ENCODE measurements at regions not wholly inside any gene's neighbourhood (a gene's known extent, or its start where the extent isn't known, plus 50 kb on each side); places are given as distances from the start of the nearest gene placed in this dataset.

GRCh38 chr10:44049301-44050015 lies 335.4 kb downstream of the CXCL12 start:
- DNase-seq, result no peak
- no peak overlapping the region for H3K4me3 ChIP-seq
- TF ChIP-seq CTCF (IDR thresholded peaks at IDR 0.05), result no peak
- TF ChIP-seq POLR2A (IDR thresholded peaks at IDR 0.05), result no peak
- intact Hi-C loops (cut with DNase I; ENCODE audit: low total_unique reads), result no loop called here
- no peaks in the 10 kb centered on the region for H3K9me3 ChIP-seq
- 88 to 89% methylated on average over 7 to 9 of the region's 9 CpGs for WGBS, 2 donors
- H3K36me3 ChIP-seq (ENCODE audit: low read depth, missing control alignments), result no peaks in the 10 kb centered on the region
- no peaks in the 10 kb centered on the region for H3K4me1 ChIP-seq
- H3K27me3 ChIP-seq, result no peaks in the 10 kb centered on the region
- H3K27ac ChIP-seq, result no peak overlapping the region

- H3K4me1 ChIP-seq, result no peaks in the 10 kb centered on the region
- H3K27ac ChIP-seq, result no peak overlapping the region
- H3K4me3 ChIP-seq, result no peak overlapping the region
- intact Hi-C loops (cut with DNase I; ENCODE audit: low total_unique reads), result no loop called here
- no peaks in the 10 kb centered on the region for H3K27me3 ChIP-seq
- no peaks in the 10 kb centered on the region for H3K36me3 ChIP-seq (ENCODE audit: low read depth, missing control alignments)
- DNase-seq, result no peak
- H3K9me3 ChIP-seq, result no peaks in the 10 kb centered on the region
- TF ChIP-seq POLR2A (IDR thresholded peaks at IDR 0.05) (no peak), CTCF (IDR thresholded peaks at IDR 0.05) (no peak)
- WGBS, 2 donors, result 62 to 71% methylated on average over 12 of the region's 12 CpGs
Observed at GRCh38 chr10:44047361-44047760, 337.5 kb downstream of the CXCL12 start.

GRCh38 chr10:44046605-44047004 lies 338.3 kb downstream of the CXCL12 start:
- 82 to 87% methylated on average over 5 of the region's 5 CpGs for WGBS, 2 donors
- Histone ChIP-seq H3K27ac (no peak overlapping the region), H3K36me3 (ENCODE audit: low read depth, missing control alignments) (no peaks in the 10 kb centered on the region), H3K27me3 (no peaks in the 10 kb centered on the region), H3K4me3 (no peak overlapping the region), H3K9me3 (no peaks in the 10 kb centered on the region), H3K4me1 (no peaks in the 10 kb centered on the region)
- intact Hi-C loops (cut with DNase I; ENCODE audit: low total_unique reads), result no loop called here
- TF ChIP-seq CTCF (IDR thresholded peaks at IDR 0.05) (no peak), POLR2A (IDR thresholded peaks at IDR 0.05) (no peak)
- no peak for DNase-seq

- Histone ChIP-seq H3K36me3 (ENCODE audit: low read depth, missing control alignments) (no peaks in the 10 kb centered on the region), H3K4me3 (no peak overlapping the region), H3K9me3 (no peaks in the 10 kb centered on the region), H3K27me3 (no peaks in the 10 kb centered on the region), H3K4me1 (no peaks in the 10 kb centered on the region), H3K27ac (no peak overlapping the region)
- intact Hi-C loops (cut with DNase I; ENCODE audit: low total_unique reads), result no loop called here
- no peak for DNase-seq
- TF ChIP-seq POLR2A (IDR thresholded peaks at IDR 0.05) (no peak), CTCF (IDR thresholded peaks at IDR 0.05) (no peak)
- WGBS, 2 donors, result 69 to 79% methylated on average over 6 of the region's 6 CpGs
Observed at GRCh38 chr10:44045020-44045419, 339.9 kb downstream of the CXCL12 start.

- WGBS, 2 donors, result 86 to 87% methylated on average over 5 to 10 of the region's 10 CpGs
- TF ChIP-seq POLR2A (IDR thresholded peaks at IDR 0.05) (no peak), CTCF (IDR thresholded peaks at IDR 0.05) (no peak)
- no peak overlapping the region for H3K27ac ChIP-seq
- DNase-seq, result no peak
- H3K9me3 ChIP-seq, result no peaks in the 10 kb centered on the region
- H3K4me3 ChIP-seq, result no peak overlapping the region
- no peaks in the 10 kb centered on the region for H3K27me3 ChIP-seq
- no peaks in the 10 kb centered on the region for H3K36me3 ChIP-seq (ENCODE audit: low read depth, missing control alignments)
- intact Hi-C loops (cut with DNase I; ENCODE audit: low total_unique reads), result no loop called here
- H3K4me1 ChIP-seq, result no peaks in the 10 kb centered on the region
Observed at GRCh38 chr10:44044549-44044948, 340.3 kb downstream of the CXCL12 start.
